K562 (cell line): ENCODE measurements at regions not wholly inside any gene's neighbourhood (a gene's known extent, or its start where the extent isn't known, plus 50 kb on each side); places are given as distances from the start of the nearest gene placed in this dataset.
"Not testable (repeated sequence)": the region's sequence is repeated elsewhere in the genome, so short reads cannot be mapped to it uniquely, and the experiment has no call there.

ENCODE experiments used
- ATAC-seq: fragments of 200-7000 bp; cut with Tn5 transposase; 3 replicates; pipeline ENCODE4 v1.9.1; 2020; ENCODE audit warnings: moderate library complexity
- BruUV-seq: library from RNA; stranded (reverse); fragments of 400-500 nt; replicated peaks from 2 replicates; lab custom pipeline; 2021; lab: Mats Ljungman, UMichigan
- CTCF ChIA-PET: fragments of 300-600 bp; formaldehyde crosslinking; extraction: SDS; loops from one replicate; lab custom pipeline; 2021; ENCODE audit warnings: low intra/inter-chr PET ratio; lab: Yijun Ruan, JAX
- POLR2A ChIA-PET: fragments of 300-600, 350-650 bp; sonication (Branson Sonifier 250); formaldehyde crosslinking; extraction: SDS; loops from one replicate; lab custom pipeline; 2021; ENCODE audit warnings: antibody characterized with exemption, inconsistent platforms; lab: Yijun Ruan, JAX
- DNase-seq, 4 experiments: peaks; one replicate each; pipeline versions ENCODE4 v3.0.0 to v3.0.0-alpha.2; 2011 to 2018; ENCODE audit warnings: low spot score in 3 of 4, mixed read lengths in 3 of 4; ENCODE audit errors: extremely low read depth in 1 of 4
- FAIRE-seq: peaks from 2 replicates; lab custom pipeline; 2011; peaks lifted over from hg19 to GRCh38; lab: Jason Lieb, UNC
- H2AFZ ChIP-seq: 2 replicates; pipeline ENCODE4 v1.6.0; 2011; ENCODE audit warnings: low read depth, low read length, control low read depth, inconsistent platforms
- H3K27ac ChIP-seq: fragments of 200-600 bp; 3 replicates; pipeline ENCODE4 v1.8.0; 2011; ENCODE audit warnings: low read depth, mild to moderate bottlenecking, control low read depth, inconsistent platforms, low read length, moderate library complexity, mixed read lengths; ENCODE audit errors: extremely low read depth
- H3K27me3 ChIP-seq, 2 experiments: fragments of 300-600 bp in 1 of 2; 2 replicates in 1 of 2; 3 replicates in 1 of 2; pipeline versions ENCODE4 v1.6.0 to v1.8.0; 2011; ENCODE audit warnings: inconsistent platforms in 2 of 2, low read length in 2 of 2, mild to moderate bottlenecking in 1 of 2, mixed read lengths in 1 of 2, moderate library complexity in 1 of 2; ENCODE audit not compliant: control insufficient read depth in 2 of 2, insufficient read depth in 2 of 2
- H3K36me3 ChIP-seq: fragments of 300-600 bp; 3 replicates; pipeline ENCODE4 v1.8.0; 2011; ENCODE audit warnings: mild to moderate bottlenecking, low read length, inconsistent platforms; ENCODE audit not compliant: control insufficient read depth, insufficient read depth
- H3K4me1 ChIP-seq, 2 experiments: fragments of 200-600 bp in 1 of 2; replicated peaks in 1 of 2; 2 replicates in 1 of 2; 3 replicates in 1 of 2; pipeline versions ENCODE4 v1.5.1 to v1.8.0; 2011; ENCODE audit warnings: inconsistent platforms in 2 of 2, low read length in 2 of 2, mild to moderate bottlenecking in 1 of 2, mixed read lengths in 1 of 2, moderate library complexity in 1 of 2; ENCODE audit not compliant: control insufficient read depth in 2 of 2, insufficient read depth in 2 of 2
- H3K4me2 ChIP-seq: 2 replicates; pipeline ENCODE4 v1.6.1; 2011; ENCODE audit warnings: low read length, control low read depth, inconsistent platforms, mixed read lengths; ENCODE audit not compliant: insufficient read depth
- H3K4me3 ChIP-seq: fragments of 200-600 bp; sonication (generic), shearing (Covaris generic); 2 replicates; pipeline ENCODE4 v1.5.1; 2016; ENCODE audit warnings: control low read depth, inconsistent platforms
- H3K79me2 ChIP-seq: fragments of 200-600 bp; 3 replicates; pipeline ENCODE4 v1.8.0; 2011; ENCODE audit warnings: low read length, inconsistent platforms; ENCODE audit not compliant: control insufficient read depth, insufficient read depth
- H3K9ac ChIP-seq, 2 experiments: 2 replicates each; pipeline versions ENCODE4 v1.6.0 to v1.6.1; 2011; ENCODE audit warnings: low read depth in 2 of 2, low read length in 2 of 2, control low read depth in 1 of 2, inconsistent platforms in 1 of 2, mild to moderate bottlenecking in 1 of 2, mixed read lengths in 1 of 2; ENCODE audit not compliant: insufficient read depth in 1 of 2
- H3K9me1 ChIP-seq: one replicate; pipeline ENCODE4 v1.6.0; 2011; ENCODE audit warnings: inconsistent platforms, mild to moderate bottlenecking, low read length, moderate library complexity; ENCODE audit not compliant: control insufficient read depth, insufficient read depth
- H3K9me3 ChIP-seq: replicated peaks from 2 replicates; pipeline ENCODE4 v1.5.1; 2011; ENCODE audit warnings: low read depth, low read length, inconsistent platforms; ENCODE audit not compliant: control insufficient read depth, insufficient read depth
- H4K20me1 ChIP-seq: replicated peaks from 2 replicates; pipeline ENCODE4 v1.6.1; 2011; ENCODE audit warnings: low read length, inconsistent platforms, mixed read lengths; ENCODE audit not compliant: control insufficient read depth, insufficient read depth
- BRD9 ChIP-seq: fragments of 450-650 bp; IDR thresholded peaks from 2 replicates; pipeline ENCODE4 v1.6.1; 2018; ENCODE audit warnings: low read depth; ENCODE audit not compliant: partially characterized antibody
- CBX8 ChIP-seq: fragments of 200-600 bp; sonication (generic); IDR thresholded peaks from 2 replicates; pipeline ENCODE4 v1.6.1; 2012; ENCODE audit warnings: borderline replicate concordance, mixed run types, low read depth, mild to moderate bottlenecking, moderate library complexity, mixed read lengths, low read length, control low read depth, inconsistent platforms; ENCODE audit not compliant: poor library complexity, severe bottlenecking; ENCODE audit errors: extremely low read depth
- HBP1 ChIP-seq: fragments of 450-650 bp; formaldehyde crosslinking; IDR thresholded peaks from 2 replicates; pipeline ENCODE4 v1.4.0; 2022; ENCODE audit warnings: missing genetic modification characterization
- KAT7 ChIP-seq: sonication (generic); formaldehyde crosslinking; IDR thresholded peaks from 2 replicates; pipeline ENCODE4 v1.8.0; 2022; ENCODE audit warnings: missing genetic modification reagents, mild to moderate bottlenecking, borderline replicate concordance
- NR2C2 ChIP-seq, 2 experiments: fragments of 200-800 bp in 1 of 2; sonication (Bioruptor generic) in 1 of 2; sonication (generic) in 1 of 2; formaldehyde crosslinking in 1 of 2; IDR thresholded peaks; 2 replicates each; pipeline versions ENCODE4 v1.6.1 to v1.8.0; 2016 to 2022; ENCODE audit warnings: mild to moderate bottlenecking in 1 of 2, missing compliant biosample characterization in 1 of 2, missing genetic modification characterization in 1 of 2, missing genetic modification reagents in 1 of 2
- SAFB ChIP-seq: fragments of 200-400 bp; formaldehyde crosslinking; IDR thresholded peaks from 2 replicates; pipeline ENCODE4 v1.6.1; 2017; ENCODE audit warnings: low read depth, low read length, borderline replicate concordance
- SMARCB1 ChIP-seq: IDR thresholded peaks from 2 replicates; pipeline ENCODE4 v1.6.1; 2011; ENCODE audit warnings: improper control_type of control experiment, low read depth; ENCODE audit not compliant: insufficient read length
- WGBS: fragments of 100-300 bp; shearing (Covaris generic); methylation state at CpG from one replicate; pipeline ENCODE4 v1.1.6; 2016; ENCODE audit warnings: low coverage, mixed read lengths; ENCODE audit not compliant: insufficient coverage; ENCODE audit errors: missing lambda C conversion rate; 5-methylcytosine and 5-hydroxymethylcytosine counted together
- in situ Hi-C: fragments of 300-500 bp; cut with MboI; formaldehyde crosslinking; loops from 4 replicates; pipeline ENCODE4 v1.15.0; 2018; ENCODE audit warnings: inconsistent platforms, mixed read lengths
- intact Hi-C: fragments of 100-400 bp; cut with micrococcal nuclease; formaldehyde crosslinking; loops from 2 replicates; pipeline ENCODE4 v1.14.2; 2022
- TF ChIP-seq, protein P1 (sequence below): fragments of 450-650 bp; formaldehyde crosslinking; IDR thresholded peaks from 2 replicates; pipeline ENCODE4 v1.4.0; 2022; ENCODE audit warnings: mild to moderate bottlenecking, moderate library complexity

GRCh38 chr3:178119608-178120295 is 416.5 kb upstream of the KCNMB2 start:
- H3K4me2 ChIP-seq, in situ Hi-C loops, H4K20me1 ChIP-seq, H3K4me1 ChIP-seq, FAIRE-seq, POLR2A ChIA-PET, ATAC-seq, intact Hi-C loops, H3K27me3 ChIP-seq, H3K27ac ChIP-seq, H3K36me3 ChIP-seq, H3K9me1 ChIP-seq, H3K9me3 ChIP-seq, H2AFZ ChIP-seq, H3K9ac ChIP-seq, H3K4me3 ChIP-seq, H3K79me2 ChIP-seq, BruUV-seq, DNase-seq: not testable (repeated sequence)
- 54% methylated on average over 6 of the region's 6 CpGs for WGBS
- CTCF ChIA-PET = interaction anchor here (0.6 kb wide), 1 partner anchor 1195 kb away, joined by 4 read pairs; no protein-coding TSS in a partner anchor

- no TSS peak for BruUV-seq
Observed at GRCh38 chr3:178120367-178120766, 415.9 kb upstream of the KCNMB2 start.

More at GRCh38 chr3:178120367-178120766, 415.9 kb upstream of the KCNMB2 start:
- Histone ChIP-seq H4K20me1 (no peaks in the 10 kb centered on the region), H3K4me2 (no peak overlapping the region), H3K4me3 (no peak overlapping the region), H3K9me1 (no peaks in the 10 kb centered on the region), H3K27ac (no peak overlapping the region), H2AFZ (no peak overlapping the region), H3K27me3 (no peaks in the 10 kb centered on the region), H3K4me1 (no peaks in the 10 kb centered on the region), H3K9me3 (no peaks in the 10 kb centered on the region), H3K36me3 (no peaks in the 10 kb centered on the region), H3K9ac (no peak overlapping the region), H3K79me2 (no peaks in the 10 kb centered on the region)
- intact Hi-C loops = no loop called here
- WGBS = 33% methylated on average over 2 of the region's 2 CpGs
- in situ Hi-C loops = no loop called here
- FAIRE-seq (no peak), DNase-seq (no peak), ATAC-seq (no peak)
- no peak for TF ChIP-seq CBX8
- TF ChIP-seq KAT7 (CRISPR knock-in tag) = no peak
- TF ChIP-seq HBP1 (CRISPR knock-in tag) = no peak
- TF ChIP-seq SAFB = no peak
- no peak for TF ChIP-seq NR2C2 (CRISPR knock-in tag; IDR thresholded peaks at IDR 0.05)
- no peak for TF ChIP-seq NR2C2 (tag; IDR thresholded peaks at IDR 0.05)
- no peak for TF ChIP-seq BRD9
- TF ChIP-seq, protein P1, sequence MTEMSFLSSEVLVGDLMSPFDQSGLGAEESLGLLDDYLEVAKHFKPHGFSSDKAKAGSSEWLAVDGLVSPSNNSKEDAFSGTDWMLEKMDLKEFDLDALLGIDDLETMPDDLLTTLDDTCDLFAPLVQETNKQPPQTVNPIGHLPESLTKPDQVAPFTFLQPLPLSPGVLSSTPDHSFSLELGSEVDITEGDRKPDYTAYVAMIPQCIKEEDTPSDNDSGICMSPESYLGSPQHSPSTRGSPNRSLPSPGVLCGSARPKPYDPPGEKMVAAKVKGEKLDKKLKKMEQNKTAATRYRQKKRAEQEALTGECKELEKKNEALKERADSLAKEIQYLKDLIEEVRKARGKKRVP (CRISPR knock-in tag) = no peak
- TF ChIP-seq SMARCB1 = no peak
- CTCF ChIA-PET = no interaction called here
- POLR2A ChIA-PET = no interaction called here
